GM06990 (cell line): ENCODE measurements at regions not wholly inside any gene's neighbourhood (a gene's known extent, or its start where the extent isn't known, plus 50 kb on each side); places are given as distances from the start of the nearest gene placed in this dataset.

Source experiments
- DNase-seq: peaks from one replicate; pipeline ENCODE4 v3.0.0-alpha.2; 2011; ENCODE audit not compliant: insufficient read length; ENCODE audit errors: extremely low read depth
- H3K27me3 ChIP-seq: replicated peaks from 2 replicates; pipeline ENCODE4 v1.6.0; 2011; ENCODE audit warnings: low read length; ENCODE audit not compliant: control insufficient read depth, insufficient read depth
- H3K36me3 ChIP-seq: 2 replicates; pipeline ENCODE4 v1.5.1; 2011; ENCODE audit warnings: low read length; ENCODE audit not compliant: control insufficient read depth, insufficient read depth
- H3K4me3 ChIP-seq: replicated peaks from 2 replicates; pipeline ENCODE4 v1.5.1; 2011; ENCODE audit warnings: low read depth, mild to moderate bottlenecking, control low read depth, low read length
- TF ChIP-seq, protein P1 (sequence below): IDR thresholded peaks from 2 replicates; pipeline ENCODE4 v1.5.1; 2011; ENCODE audit warnings: low read length, control low read depth, mild to moderate bottlenecking, inconsistent platforms; ENCODE audit not compliant: insufficient read depth, poor library complexity, severe bottlenecking

DNA sequence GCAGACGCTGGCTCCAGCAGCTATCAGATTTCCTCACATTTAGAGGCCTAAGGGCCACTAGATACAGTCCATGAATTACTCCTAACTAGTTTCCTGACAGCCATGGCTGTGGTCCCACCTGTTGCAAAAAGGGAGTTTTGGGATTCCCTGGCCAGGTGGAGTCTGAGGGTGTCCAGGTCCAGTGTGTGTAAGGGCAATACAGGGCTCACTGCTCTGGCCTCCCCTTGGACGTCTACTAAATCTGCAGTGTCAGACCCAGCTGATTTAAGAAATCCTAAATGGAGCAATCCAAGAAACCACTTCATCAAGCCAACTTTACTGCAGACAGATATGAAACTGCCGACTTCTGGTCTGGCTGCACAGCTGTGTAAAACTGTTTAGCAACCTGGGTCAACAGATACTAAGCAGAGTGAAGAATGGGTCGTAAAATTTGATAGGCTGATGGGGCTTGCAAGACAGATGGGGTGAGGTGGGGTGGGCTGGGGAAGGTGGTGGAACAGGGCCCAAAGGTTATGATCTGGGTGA, 116.4 kb downstream of the GADD45G start:
- TF ChIP-seq, protein P1, sequence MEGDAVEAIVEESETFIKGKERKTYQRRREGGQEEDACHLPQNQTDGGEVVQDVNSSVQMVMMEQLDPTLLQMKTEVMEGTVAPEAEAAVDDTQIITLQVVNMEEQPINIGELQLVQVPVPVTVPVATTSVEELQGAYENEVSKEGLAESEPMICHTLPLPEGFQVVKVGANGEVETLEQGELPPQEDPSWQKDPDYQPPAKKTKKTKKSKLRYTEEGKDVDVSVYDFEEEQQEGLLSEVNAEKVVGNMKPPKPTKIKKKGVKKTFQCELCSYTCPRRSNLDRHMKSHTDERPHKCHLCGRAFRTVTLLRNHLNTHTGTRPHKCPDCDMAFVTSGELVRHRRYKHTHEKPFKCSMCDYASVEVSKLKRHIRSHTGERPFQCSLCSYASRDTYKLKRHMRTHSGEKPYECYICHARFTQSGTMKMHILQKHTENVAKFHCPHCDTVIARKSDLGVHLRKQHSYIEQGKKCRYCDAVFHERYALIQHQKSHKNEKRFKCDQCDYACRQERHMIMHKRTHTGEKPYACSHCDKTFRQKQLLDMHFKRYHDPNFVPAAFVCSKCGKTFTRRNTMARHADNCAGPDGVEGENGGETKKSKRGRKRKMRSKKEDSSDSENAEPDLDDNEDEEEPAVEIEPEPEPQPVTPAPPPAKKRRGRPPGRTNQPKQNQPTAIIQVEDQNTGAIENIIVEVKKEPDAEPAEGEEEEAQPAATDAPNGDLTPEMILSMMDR = no peak
- H3K27me3 ChIP-seq = no peaks in the 10 kb centered on the region
- H3K36me3 ChIP-seq = no peaks in the 10 kb centered on the region
- DNase-seq = no peak
- no peak overlapping the region for H3K4me3 ChIP-seq

DNA sequence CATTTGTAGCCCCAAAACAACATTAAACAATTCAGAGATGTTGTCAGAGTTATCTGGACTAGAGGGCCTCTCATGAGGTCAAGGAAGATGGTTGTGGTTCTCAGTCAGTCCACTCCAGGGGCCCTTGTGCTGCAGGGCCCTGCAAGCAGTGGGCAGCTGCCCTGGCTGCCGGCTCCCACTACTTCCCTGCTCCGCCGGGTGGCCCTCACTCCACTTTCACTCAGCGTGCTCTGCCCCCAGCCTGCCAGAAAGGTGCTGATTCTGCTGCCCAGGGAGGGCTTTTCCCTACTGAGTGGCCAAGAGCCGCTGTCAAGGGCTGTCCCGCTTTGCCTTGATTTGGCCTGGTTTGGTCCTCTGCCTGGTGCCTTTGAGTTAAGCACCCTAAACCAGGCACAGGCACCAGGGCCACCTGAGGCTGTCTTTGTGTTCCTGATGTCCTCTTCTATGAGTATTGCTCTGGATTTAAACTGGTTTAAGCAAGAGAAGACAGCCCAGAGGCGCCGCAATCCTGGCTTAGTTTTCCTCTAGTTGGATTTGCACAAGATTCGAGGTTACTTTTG, 117.2 kb downstream of the GADD45G start:
- TF ChIP-seq, protein P1 = no peak
- Histone ChIP-seq H3K27me3 (no peaks in the 10 kb centered on the region), H3K36me3 (no peaks in the 10 kb centered on the region), H3K4me3 (no peak overlapping the region)
- no peak for DNase-seq

DNA sequence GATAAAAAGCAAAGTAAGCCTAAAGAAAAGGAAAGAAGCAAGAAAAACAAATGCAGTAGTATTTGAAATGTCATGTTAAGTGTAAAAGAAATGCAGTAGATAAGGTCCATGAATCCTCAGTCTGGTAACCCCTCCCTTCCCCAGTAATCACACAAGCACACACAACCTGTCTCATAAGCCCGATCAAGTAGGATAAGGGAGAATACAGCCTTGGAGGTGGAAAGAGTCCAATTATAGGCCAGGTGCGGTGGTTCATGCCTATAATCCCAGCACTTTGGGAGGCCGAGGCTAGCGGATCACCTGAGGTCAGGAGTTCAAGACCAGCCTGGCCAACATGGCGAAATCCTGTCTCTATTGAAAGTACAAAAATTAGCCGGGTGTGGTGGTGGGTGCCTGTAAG, 117.9 kb downstream of the GADD45G start:
- TF ChIP-seq, protein P1 = no peak
- no peak overlapping the region for H3K4me3 ChIP-seq
- H3K27me3 ChIP-seq = no peaks in the 10 kb centered on the region
- DNase-seq = no peak
- H3K36me3 ChIP-seq = no peaks in the 10 kb centered on the region

DNA sequence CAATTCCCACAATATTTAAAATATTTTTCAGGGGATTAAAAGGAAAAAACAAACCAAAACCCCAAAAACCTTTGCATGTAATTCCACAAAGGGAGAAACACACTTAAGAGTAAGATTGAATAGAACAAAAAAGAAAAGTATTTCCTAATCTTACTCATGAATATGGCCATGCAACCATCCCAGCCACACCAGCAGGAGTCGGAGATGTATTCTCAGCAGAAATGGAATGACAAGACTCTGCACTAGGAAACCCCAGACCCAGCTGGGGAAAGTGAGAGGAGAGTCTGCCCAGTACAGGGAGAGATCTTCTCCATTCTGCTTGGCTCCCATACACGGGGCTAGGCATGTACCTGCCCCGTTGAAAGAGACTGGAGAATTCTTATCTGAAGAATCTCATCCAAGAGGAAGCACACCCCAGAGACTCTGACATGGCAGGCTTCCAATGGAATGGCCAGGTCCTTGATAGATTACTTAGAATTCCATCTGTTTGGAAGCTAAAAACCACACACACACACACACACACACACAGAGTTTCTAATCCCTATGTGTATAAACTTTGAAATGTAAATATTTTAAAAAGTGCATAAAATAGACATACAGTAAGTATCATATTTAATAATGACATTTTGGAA, 118.8 kb downstream of the GADD45G start:
- TF ChIP-seq, protein P1 = no peak
- Histone ChIP-seq H3K4me3 (no peak overlapping the region), H3K27me3 (no peaks in the 10 kb centered on the region; the same call in 1 of the 2 replicates), H3K36me3 (no peaks in the 10 kb centered on the region)
- no peak for DNase-seq

DNA sequence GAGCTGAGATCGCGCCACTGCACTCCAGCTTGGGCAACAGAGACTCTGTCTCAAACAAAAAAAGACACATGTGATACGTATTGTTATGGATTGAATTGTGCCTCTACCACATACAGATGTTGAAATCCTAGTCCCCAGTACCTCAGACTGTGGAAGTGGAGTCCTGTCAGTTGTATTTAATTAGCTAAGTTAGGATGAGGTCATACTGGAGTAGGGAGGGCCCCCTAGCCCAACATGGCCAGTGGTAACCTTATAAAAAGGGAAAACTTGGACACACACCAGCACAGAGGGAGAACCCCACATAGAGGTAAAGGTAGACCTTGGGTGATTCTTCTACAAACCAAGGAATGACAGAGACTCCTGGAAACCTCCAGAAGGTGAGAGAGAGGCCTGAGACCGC, 119.8 kb downstream of the GADD45G start:
- no peak for DNase-seq
- TF ChIP-seq, protein P1 = no peak
- Histone ChIP-seq H3K36me3 (no peaks in the 10 kb centered on the region), H3K27me3 (no peaks in the 10 kb centered on the region; the same call in 1 of the 2 replicates), H3K4me3 (no peak overlapping the region)
